ENCODE measurements at regions not wholly inside any gene's neighbourhood (a gene's known extent, or its start where the extent isn't known, plus 50 kb on each side); places are given as distances from the start of the nearest gene placed in this dataset.
"Not testable (repeated sequence)": the region's sequence is repeated elsewhere in the genome, so short reads cannot be mapped to it uniquely, and the experiment has no call there.

DNA sequence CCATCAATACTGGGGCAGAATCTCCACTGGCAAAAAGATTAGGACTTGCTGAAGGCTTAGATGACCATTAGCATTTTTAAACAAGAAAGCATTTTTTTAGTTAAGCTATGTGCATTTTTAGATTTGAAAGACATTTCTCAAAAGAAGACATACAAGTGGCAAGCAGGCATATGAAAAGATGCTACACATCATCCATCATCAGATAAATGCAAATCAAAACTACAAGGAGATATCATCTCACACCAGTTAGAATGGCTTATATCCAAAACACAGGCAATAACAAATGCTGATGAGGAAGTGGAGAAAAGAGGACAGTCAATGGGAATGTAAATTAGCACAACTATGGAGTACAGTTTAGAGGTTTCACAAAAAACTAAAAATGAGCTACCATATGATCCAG is 195.6 kb upstream of the TNC start:
- DNase-seq (ENCODE audit: low spot score), result no peak

GRCh38 chr9:115326461-115326860 is 208.5 kb upstream of the TNC start:
- no peak for DNase-seq (ENCODE audit: low spot score)

DNA sequence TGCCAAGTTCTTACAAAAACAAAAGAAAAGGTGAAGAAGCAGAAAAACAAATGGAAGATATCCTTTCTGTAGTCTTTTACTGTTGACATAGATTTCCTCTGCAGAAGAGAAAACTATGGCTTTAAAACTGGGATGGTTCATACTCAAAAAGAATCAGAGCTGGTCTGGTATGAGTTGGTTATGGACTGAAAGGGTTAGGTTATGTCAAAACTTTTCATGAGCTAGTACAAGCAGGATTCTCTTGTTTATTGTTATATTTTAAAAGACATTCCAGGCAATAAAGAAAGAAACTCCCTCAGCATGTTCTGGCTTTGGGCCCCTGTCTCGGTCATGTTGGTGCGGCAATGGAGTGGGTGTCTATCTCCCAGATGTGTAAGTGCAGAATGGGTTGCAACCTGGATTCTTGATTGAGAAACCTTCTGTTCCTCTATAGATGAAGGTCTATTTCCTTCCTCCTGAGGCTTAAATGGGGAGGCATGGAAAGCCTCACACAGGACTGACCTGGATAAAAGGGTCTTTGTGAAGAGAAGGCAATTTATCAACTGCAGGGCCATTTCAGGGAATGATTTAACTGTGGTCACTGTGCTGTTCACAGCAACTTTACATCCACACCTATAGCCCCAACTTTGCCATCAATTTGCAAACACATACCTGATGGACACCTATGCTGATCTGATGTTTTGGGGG is 209.6 kb upstream of the TNC start:
- DNase-seq (ENCODE audit: low spot score), result no peak

- DNase-seq (ENCODE audit: low spot score), result no peak
Observed at GRCh38 chr9:115328228-115328627, 210.3 kb upstream of the TNC start.

- no peak for DNase-seq (ENCODE audit: low spot score)
Observed at GRCh38 chr9:115328677-115329076, 210.7 kb upstream of the TNC start.

DNA sequence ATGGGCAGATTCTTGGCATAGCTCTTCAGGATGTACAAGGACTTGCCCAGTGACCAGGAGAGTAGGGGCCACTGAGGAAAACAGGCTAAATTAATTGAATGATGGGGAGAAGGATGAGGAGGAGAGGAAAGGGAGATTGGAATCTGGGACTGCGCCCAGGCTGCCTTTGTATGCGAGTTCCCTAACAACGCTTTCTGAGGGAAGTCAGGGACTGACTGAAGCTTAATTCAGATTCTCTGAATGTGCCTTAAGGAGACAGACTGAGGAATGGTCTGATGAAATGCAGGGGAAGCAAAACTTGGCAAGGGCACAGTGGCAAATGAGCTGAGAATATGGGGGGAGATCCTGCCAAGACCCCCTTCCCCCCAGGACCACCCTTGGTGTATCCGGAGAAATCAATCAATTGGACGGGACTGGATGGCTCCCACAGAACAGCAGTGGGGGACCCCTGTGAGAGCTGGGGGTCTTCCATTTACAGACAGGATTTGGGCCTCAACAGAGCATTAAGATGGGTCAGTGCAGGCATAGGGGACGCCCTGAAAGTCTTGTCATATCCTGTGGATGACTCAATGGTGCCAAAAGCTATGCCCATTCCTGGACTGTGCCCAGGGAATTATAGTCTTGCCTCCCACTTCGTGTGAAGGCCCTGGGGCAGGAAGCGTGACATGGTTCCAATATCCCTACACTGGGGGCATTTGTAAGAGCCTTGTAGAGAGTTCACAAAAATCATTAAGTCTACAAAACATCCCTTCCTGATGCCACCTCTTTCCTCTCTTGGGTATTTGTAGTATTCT is 215.5 kb upstream of the TNC start:
- DNase-seq (ENCODE audit: low spot score), result no peak

GRCh38 chr9:115335439-115335838 is 217.5 kb upstream of the TNC start:
- DNase-seq (ENCODE audit: low spot score), result no peak

GRCh38 chr9:115340314-115340713 is 222.4 kb upstream of the TNC start:
- DNase-seq (ENCODE audit: low spot score), result no peak

DNA sequence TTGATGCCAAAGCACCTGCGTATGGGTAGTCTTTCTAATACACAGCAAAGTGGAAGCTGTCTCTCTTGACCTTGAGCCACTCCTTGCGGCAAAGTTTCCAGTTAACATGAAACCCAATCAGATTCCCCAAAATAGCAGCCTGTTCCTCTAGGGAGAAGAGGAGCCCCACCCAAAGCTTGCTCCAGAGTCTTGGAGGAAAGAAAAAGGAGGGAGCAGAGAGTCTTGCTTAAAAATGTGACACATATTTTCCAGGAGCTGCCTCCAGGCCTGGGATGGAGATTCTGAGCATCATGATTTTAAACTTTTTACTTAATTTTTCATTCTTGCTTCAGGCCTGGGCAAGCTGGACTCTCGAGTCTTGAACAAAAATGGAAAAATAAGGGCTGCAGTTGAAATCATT is 223.5 kb upstream of the TNC start:
- no peak for DNase-seq (ENCODE audit: low spot score)

DNA sequence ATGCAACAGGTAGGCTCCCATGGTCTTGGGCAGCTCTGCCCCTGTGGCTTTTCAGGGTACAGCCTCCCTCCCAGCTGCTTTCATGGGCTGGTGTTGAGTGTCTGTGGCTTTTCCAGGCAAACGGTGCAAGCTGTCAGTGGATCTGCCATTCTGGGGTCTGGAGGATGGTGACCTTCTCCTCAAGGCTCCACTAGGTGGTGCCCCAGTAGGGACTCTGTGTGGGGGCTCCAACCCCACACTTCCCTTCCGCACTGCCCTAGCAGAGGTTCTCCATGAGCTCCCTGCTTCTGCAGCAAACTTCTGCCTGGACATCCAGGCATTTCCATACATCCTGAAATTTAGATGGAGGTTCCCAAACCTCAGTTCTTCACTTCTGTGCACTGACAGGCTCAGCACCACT is 229.8 kb upstream of the TNC start:
- not testable (repeated sequence) for DNase-seq (ENCODE audit: low spot score)

- DNase-seq (ENCODE audit: low spot score), result not testable (repeated sequence)
Observed at GRCh38 chr9:115348936-115349335, 231.0 kb upstream of the TNC start.

DNA sequence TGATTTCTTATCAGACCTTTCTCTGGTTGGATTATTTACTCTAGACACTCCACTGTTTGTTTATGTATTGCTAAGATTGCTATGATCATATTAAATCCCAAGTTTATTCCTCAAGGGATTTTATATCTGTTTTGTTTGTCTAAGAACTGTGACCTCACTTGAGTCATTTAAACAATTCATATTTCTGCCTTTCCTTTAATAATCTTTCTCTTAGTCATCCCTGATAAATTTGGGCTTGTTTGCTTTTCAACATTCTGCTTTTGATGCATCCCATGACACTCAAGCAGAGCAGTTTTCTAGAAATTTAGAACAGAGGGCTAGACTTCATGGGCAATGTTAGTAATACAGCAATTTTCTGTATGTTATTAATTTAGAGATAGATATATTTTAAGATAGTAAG is 231.6 kb upstream of the TNC start:
- no peak for DNase-seq (ENCODE audit: low spot score)

DNA sequence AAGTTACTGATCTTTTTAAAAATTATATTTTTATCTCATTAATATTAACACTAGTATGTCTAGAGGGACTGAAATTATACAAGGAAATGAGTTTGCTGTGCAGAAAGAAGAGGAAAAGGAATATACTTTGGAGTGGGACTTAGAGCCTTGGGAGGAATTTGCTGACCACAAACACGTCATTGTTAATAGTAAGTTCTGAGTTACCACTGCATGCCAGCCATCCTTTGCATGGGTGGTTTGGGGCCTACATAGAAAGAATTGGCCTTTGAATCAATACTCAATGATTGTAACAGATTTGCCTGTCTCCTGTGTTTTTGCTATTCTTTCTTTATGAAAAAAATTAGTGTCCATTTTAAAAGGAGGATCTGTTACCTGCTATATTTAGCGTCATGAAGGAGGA is 232.6 kb upstream of the TNC start:
- no peak for DNase-seq (ENCODE audit: low spot score)

- no peak for DNase-seq (ENCODE audit: low spot score)
Observed at GRCh38 chr9:115353681-115354080, 235.7 kb upstream of the TNC start.

GRCh38 chr9:115357821-115358220 is 239.9 kb upstream of the TNC start:
- DNase-seq (ENCODE audit: low spot score), result no peak

- no peak for DNase-seq (ENCODE audit: low spot score)
Observed at GRCh38 chr9:115359017-115359780, 241.2 kb upstream of the TNC start.

DNA sequence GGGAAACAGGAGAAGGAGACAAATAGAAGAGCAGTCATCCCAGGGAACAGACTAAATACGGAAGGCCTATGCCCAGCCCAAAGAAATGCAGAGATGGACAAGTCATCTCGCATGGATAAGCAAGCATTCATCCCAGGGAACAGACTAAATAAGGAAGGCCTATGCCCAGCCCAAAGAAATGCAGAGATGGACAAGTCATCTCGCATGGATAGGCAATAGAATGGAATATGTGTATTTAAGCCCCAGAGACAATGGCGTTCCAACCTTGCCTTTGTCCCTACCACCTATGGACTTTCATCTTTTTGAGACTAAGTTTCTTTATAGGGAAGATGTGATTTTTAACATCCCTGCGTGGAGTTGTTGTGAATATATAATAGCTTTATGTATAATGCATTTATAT is 242.2 kb upstream of the TNC start:
- no peak for DNase-seq (ENCODE audit: low spot score)

GRCh38 chr9:115362101-115362500 is 244.1 kb upstream of the TNC start:
- no peak for DNase-seq (ENCODE audit: low spot score)

GRCh38 chr9:115362640-115363039 is 244.7 kb upstream of the TNC start:
- DNase-seq (ENCODE audit: low spot score), result no peak

DNA sequence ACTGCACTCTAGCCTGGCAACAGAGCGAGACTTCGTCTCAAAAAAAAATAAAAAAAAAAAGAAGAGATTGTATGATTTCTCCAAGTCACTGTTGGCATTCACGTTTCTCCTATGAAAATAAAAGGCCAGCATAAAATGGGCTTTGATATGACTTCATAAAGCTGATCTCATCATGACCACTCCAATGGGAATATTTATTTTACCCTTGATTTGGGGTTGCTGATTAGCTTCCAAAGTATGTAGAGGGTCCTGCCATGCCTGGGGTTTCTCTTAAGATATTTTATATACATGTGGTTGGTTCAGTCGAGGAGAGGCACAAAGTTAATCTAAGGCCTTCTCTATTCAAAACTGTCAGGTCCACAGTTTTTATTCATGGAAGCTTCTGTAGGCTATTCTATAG is 247.0 kb upstream of the TNC start:
- no peak for DNase-seq (ENCODE audit: low spot score)

- DNase-seq (ENCODE audit: low spot score), result no peak
Observed at GRCh38 chr9:115367321-115367720, 249.4 kb upstream of the TNC start.

DNA sequence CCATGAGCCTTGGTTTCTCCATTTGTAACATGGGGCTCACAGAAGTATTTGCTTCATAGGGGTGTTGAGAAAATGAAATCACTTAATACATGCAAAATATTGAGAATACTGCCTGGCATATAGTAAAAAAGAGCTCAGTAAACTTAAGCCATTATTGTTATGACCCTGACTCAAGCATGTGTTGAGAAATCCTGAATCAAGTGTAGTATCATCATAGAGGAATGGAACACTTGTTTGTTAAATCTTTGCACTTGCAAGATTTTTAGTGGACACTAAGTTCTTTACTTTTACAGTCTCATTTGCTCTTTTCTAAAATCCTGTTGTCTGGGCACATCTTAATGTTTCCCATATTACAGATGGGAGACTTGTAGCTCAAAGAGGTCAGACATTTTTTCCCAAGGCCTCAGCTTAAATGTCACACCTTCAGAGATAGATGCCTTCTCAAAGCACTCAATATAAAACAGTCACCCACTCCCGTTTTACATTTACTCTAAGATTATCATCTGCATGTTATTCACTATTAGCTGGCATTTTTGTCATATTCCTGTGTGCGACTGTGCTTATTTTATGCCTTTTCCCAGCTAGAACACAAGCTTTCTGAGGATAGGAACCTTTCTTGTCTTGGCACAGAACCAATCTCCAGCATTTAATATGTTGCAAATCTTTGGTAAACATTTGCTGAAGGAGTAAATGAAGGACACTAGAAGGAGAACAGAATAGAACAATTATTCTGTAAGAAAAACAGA is 250.0 kb upstream of the TNC start:
- DNase-seq (ENCODE audit: low spot score), result no peak
